ENCODE measurements at regions not wholly inside any gene's neighbourhood (a gene's known extent, or its start where the extent isn't known, plus 50 kb on each side); places are given as distances from the start of the nearest gene placed in this dataset.

GRCh38 chr3:34878488-34878887 lies 760.8 kb upstream of the ARPP21 start:
- H3K27me3 ChIP-seq (replicated peaks in 1 of 2; ENCODE audit: control insufficient read depth in 2 of 2, extremely low read depth in 1 of 2, insufficient read depth in 2 of 2, low read length in 1 of 2): no peaks in the 10 kb centered on the region
- H3K27ac Mint-ChIP-seq: no peak overlapping the region
- WGBS (ENCODE audit: insufficient coverage): no CpG with 5 or more reads among the region's 1 CpG
- no peaks in the 10 kb centered on the region for H3K27me3 Mint-ChIP-seq
- ChIA-PET POLR2A (no interaction called here), CTCF (no interaction called here)
- H3K36me3 Mint-ChIP-seq: no peaks in the 10 kb centered on the region
- no peak overlapping the region for H3K4me3 Mint-ChIP-seq
- no peaks in the 10 kb centered on the region for H3K9me3 ChIP-seq
- H3K36me3 ChIP-seq (ENCODE audit: control insufficient read depth in 2 of 2, extremely low read depth in 1 of 2, insufficient read depth in 1 of 2, low read length in 1 of 2): no peaks in the 10 kb centered on the region
- H3K4me3 ChIP-seq (ENCODE audit: control insufficient read depth in 1 of 2, extremely low read depth in 1 of 2, low read length in 1 of 2): no peak overlapping the region
- peaks cover 0 to 2% (median 0%) of the 10 kb centered on the region in 3 donors for H3K9me3 Mint-ChIP-seq
- H3K4me1 ChIP-seq (ENCODE audit: control insufficient read depth in 1 of 2, extremely low read depth in 1 of 2, insufficient read depth in 2 of 2, low read length in 2 of 2): no peaks in the 10 kb centered on the region
- DNase-seq (no peak), ATAC-seq (replicated peaks in 1 of 4) (no peak)
- H3K27ac ChIP-seq (ENCODE audit: low read length): no peak overlapping the region
- H3K4me1 Mint-ChIP-seq: no peaks in the 10 kb centered on the region

- no peaks in the 10 kb centered on the region for H3K36me3 Mint-ChIP-seq
- Histone ChIP-seq H3K4me1 (ENCODE audit: control insufficient read depth in 1 of 2, extremely low read depth in 1 of 2, insufficient read depth in 2 of 2, low read length in 2 of 2) (no peaks in the 10 kb centered on the region), H3K27ac (ENCODE audit: low read length) (no peak overlapping the region), H3K9me3 (no peaks in the 10 kb centered on the region), H3K27me3 (replicated peaks in 1 of 2; ENCODE audit: control insufficient read depth in 2 of 2, extremely low read depth in 1 of 2, insufficient read depth in 2 of 2, low read length in 1 of 2) (no peaks in the 10 kb centered on the region), H3K4me3 (ENCODE audit: control insufficient read depth in 1 of 2, extremely low read depth in 1 of 2, low read length in 1 of 2) (no peak overlapping the region), H3K36me3 (ENCODE audit: control insufficient read depth in 2 of 2, extremely low read depth in 1 of 2, insufficient read depth in 1 of 2, low read length in 1 of 2) (no peaks in the 10 kb centered on the region)
- no peak overlapping the region for H3K4me3 Mint-ChIP-seq
- H3K4me1 Mint-ChIP-seq: no peaks in the 10 kb centered on the region
- no peak overlapping the region for H3K27ac Mint-ChIP-seq
- DNase-seq (no peak), ATAC-seq (replicated peaks in 1 of 4) (no peak)
- CTCF ChIA-PET: no interaction called here
- POLR2A ChIA-PET: interaction anchor here in 1 of 2 donors (0.5 kb wide), 1 partner anchor 10 kb away, joined by 6 read pairs; no protein-coding TSS in a partner anchor
- no CpG with 5 or more reads among the region's 1 CpG for WGBS (ENCODE audit: insufficient coverage)
- no peaks in the 10 kb centered on the region for H3K27me3 Mint-ChIP-seq
- no peaks in the 10 kb centered on the region for H3K9me3 Mint-ChIP-seq
Observed at GRCh38 chr3:34881026-34881425, 758.3 kb upstream of the ARPP21 start.

DNA sequence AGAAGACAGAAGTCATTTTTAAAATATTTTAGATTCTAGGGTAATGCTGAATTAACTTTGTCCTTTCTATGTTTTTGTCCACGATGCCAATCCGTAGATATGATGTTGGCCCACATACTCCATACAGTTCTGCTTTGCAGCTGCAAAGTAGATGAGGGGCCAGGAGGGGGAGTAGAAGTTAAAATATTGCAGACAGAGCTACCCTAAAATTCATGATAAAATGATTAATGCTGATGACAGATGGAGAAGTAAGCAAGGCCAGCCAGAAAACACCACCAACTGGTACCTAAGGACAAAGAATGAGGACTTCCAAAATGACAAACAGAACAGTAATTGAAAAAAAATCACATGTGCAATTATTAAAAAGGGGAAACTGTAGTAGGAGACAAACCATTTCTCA lies 756.6 kb upstream of the ARPP21 start:
- Mint-ChIP-seq H3K4me3 (no peak overlapping the region), H3K4me1 (no peaks in the 10 kb centered on the region)
- POLR2A ChIA-PET: no interaction called here

DNA sequence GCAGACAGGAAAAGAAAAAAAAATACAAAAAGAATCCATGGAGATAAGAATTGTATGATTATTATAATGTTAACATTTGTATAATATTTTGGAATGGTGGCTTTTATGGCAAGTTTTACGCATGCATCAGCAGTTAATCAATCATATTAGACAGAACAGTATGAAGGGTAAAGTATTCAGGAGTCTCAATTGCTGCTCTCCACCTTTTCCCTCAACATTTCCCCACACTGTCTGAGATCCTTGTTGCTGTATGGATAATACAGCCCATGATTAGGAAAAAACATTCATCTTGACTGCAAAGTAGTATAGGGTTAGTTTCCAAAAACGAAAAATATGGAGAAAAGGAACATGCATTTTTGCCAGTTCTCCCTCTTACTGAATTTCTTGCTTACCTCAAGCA lies 755.3 kb upstream of the ARPP21 start:
- Mint-ChIP-seq H3K36me3 (no peaks in the 10 kb centered on the region), H3K9me3 (peaks cover 0 to under 1% (median 0%) of the 10 kb centered on the region in 3 donors), H3K4me3 (no peak overlapping the region), H3K27ac (no peak overlapping the region), H3K4me1 (no peaks in the 10 kb centered on the region), H3K27me3 (no peaks in the 10 kb centered on the region)
- Histone ChIP-seq H3K9me3 (no peaks in the 10 kb centered on the region), H3K36me3 (ENCODE audit: control insufficient read depth in 2 of 2, extremely low read depth in 1 of 2, insufficient read depth in 1 of 2, low read length in 1 of 2) (no peaks in the 10 kb centered on the region), H3K4me1 (ENCODE audit: control insufficient read depth in 1 of 2, extremely low read depth in 1 of 2, insufficient read depth in 2 of 2, low read length in 2 of 2) (no peaks in the 10 kb centered on the region), H3K4me3 (ENCODE audit: control insufficient read depth in 1 of 2, extremely low read depth in 1 of 2, low read length in 1 of 2) (no peak overlapping the region), H3K27me3 (replicated peaks in 1 of 2; ENCODE audit: control insufficient read depth in 2 of 2, extremely low read depth in 1 of 2, insufficient read depth in 2 of 2, low read length in 1 of 2) (no peaks in the 10 kb centered on the region), H3K27ac (ENCODE audit: low read length) (no peak overlapping the region)
- WGBS (ENCODE audit: insufficient coverage): no CpG with 5 or more reads among the region's 2 CpGs
- ATAC-seq (replicated peaks in 1 of 4): no peak
- ChIA-PET POLR2A (no interaction called here), CTCF (no interaction called here)
- DNase-seq: no peak

More for the DNA sequence above, 756.6 kb upstream of the ARPP21 start:
- Histone ChIP-seq H3K4me1 (ENCODE audit: control insufficient read depth in 1 of 2, extremely low read depth in 1 of 2, insufficient read depth in 2 of 2, low read length in 2 of 2) (no peaks in the 10 kb centered on the region), H3K27ac (ENCODE audit: low read length) (no peak overlapping the region), H3K27me3 (replicated peaks in 1 of 2; ENCODE audit: control insufficient read depth in 2 of 2, extremely low read depth in 1 of 2, insufficient read depth in 2 of 2, low read length in 1 of 2) (no peaks in the 10 kb centered on the region), H3K36me3 (ENCODE audit: control insufficient read depth in 2 of 2, extremely low read depth in 1 of 2, insufficient read depth in 1 of 2, low read length in 1 of 2) (no peaks in the 10 kb centered on the region), H3K9me3 (no peaks in the 10 kb centered on the region), H3K4me3 (ENCODE audit: control insufficient read depth in 1 of 2, extremely low read depth in 1 of 2, low read length in 1 of 2) (no peak overlapping the region)
- Mint-ChIP-seq H3K36me3 (no peaks in the 10 kb centered on the region), H3K27ac (no peak overlapping the region), H3K27me3 (no peaks in the 10 kb centered on the region), H3K9me3 (no peaks in the 10 kb centered on the region)
- ATAC-seq (replicated peaks in 1 of 4) (no peak), DNase-seq (no peak)
- CTCF ChIA-PET: no interaction called here
- WGBS (ENCODE audit: insufficient coverage): no CpG with 5 or more reads among the region's 2 CpGs

GRCh38 chr3:34886443-34886842 lies 752.9 kb upstream of the ARPP21 start:
- no peak for DNase-seq
- no peak for ATAC-seq (replicated peaks in 1 of 4)
- Mint-ChIP-seq H3K9me3 (peaks cover 0 to 4% (median 1%) of the 10 kb centered on the region in 3 donors), H3K4me1 (no peaks in the 10 kb centered on the region), H3K27ac (no peak overlapping the region), H3K27me3 (no peaks in the 10 kb centered on the region), H3K36me3 (no peaks in the 10 kb centered on the region), H3K4me3 (no peak overlapping the region)
- 70% methylated on average over 2 of the region's 4 CpGs for WGBS (ENCODE audit: insufficient coverage)
- Histone ChIP-seq H3K36me3 (ENCODE audit: control insufficient read depth in 2 of 2, extremely low read depth in 1 of 2, insufficient read depth in 1 of 2, low read length in 1 of 2) (no peaks in the 10 kb centered on the region), H3K27ac (ENCODE audit: low read length) (no peak overlapping the region), H3K4me1 (ENCODE audit: control insufficient read depth in 1 of 2, extremely low read depth in 1 of 2, insufficient read depth in 2 of 2, low read length in 2 of 2) (no peaks in the 10 kb centered on the region), H3K9me3 (no peaks in the 10 kb centered on the region), H3K4me3 (ENCODE audit: control insufficient read depth in 1 of 2, extremely low read depth in 1 of 2, low read length in 1 of 2) (no peak overlapping the region), H3K27me3 (replicated peaks in 1 of 2; ENCODE audit: control insufficient read depth in 2 of 2, extremely low read depth in 1 of 2, insufficient read depth in 2 of 2, low read length in 1 of 2) (no peaks in the 10 kb centered on the region)
- POLR2A ChIA-PET: no interaction called here
- CTCF ChIA-PET: no interaction called here

GRCh38 chr3:34889641-34890040 lies 749.7 kb upstream of the ARPP21 start:
- no peaks in the 10 kb centered on the region for H3K36me3 ChIP-seq (ENCODE audit: control insufficient read depth in 2 of 2, extremely low read depth in 1 of 2, insufficient read depth in 1 of 2, low read length in 1 of 2)
- no peak overlapping the region for H3K27ac ChIP-seq (ENCODE audit: low read length)
- CTCF ChIA-PET: interaction anchor here in 1 of 2 donors (0.6 kb wide), 1 partner anchor 1010 kb away, joined by 3 read pairs; no protein-coding TSS in a partner anchor
- no peak overlapping the region for H3K4me3 ChIP-seq (ENCODE audit: control insufficient read depth in 1 of 2, extremely low read depth in 1 of 2, low read length in 1 of 2)
- WGBS (ENCODE audit: insufficient coverage): 77% methylated on average over 2 of the region's 2 CpGs
- Mint-ChIP-seq H3K27ac (no peak overlapping the region), H3K4me1 (no peaks in the 10 kb centered on the region), H3K36me3 (no peaks in the 10 kb centered on the region), H3K4me3 (no peak overlapping the region), H3K9me3 (peaks cover 3 to 4% (median 4%) of the 10 kb centered on the region in 3 donors), H3K27me3 (no peaks in the 10 kb centered on the region)
- no peaks in the 10 kb centered on the region for H3K9me3 ChIP-seq
- no peak for DNase-seq
- no peaks in the 10 kb centered on the region for H3K4me1 ChIP-seq (ENCODE audit: control insufficient read depth in 1 of 2, extremely low read depth in 1 of 2, insufficient read depth in 2 of 2, low read length in 2 of 2)
- POLR2A ChIA-PET: no interaction called here
- no peak for ATAC-seq (replicated peaks in 1 of 4)
- no peaks in the 10 kb centered on the region for H3K27me3 ChIP-seq (replicated peaks in 1 of 2; ENCODE audit: control insufficient read depth in 2 of 2, extremely low read depth in 1 of 2, insufficient read depth in 2 of 2, low read length in 1 of 2)

DNA sequence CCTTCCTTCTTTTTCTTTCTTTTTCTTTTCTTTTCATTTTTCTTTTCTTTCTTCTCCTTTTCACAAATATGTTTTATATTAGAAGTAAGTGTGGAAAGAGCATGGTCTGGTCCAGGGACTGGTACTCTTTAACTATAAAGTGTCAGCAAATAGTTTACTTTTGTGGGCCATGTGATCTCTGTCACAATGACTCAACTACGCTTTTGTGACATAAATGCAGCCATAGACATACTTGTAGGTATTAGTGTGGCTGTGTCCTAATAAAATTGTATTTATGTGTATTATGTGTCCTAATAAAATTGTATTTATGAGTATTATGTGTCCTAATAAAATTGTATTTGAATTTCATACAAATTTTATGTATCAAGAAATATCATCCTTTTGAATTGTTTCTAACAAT lies 749.1 kb upstream of the ARPP21 start:
- H3K9me3 Mint-ChIP-seq: peaks cover 4 to 8% (median 6%) of the 10 kb centered on the region in 3 donors
- H3K27me3 Mint-ChIP-seq: no peaks in the 10 kb centered on the region
- no peak for DNase-seq
- H3K4me3 Mint-ChIP-seq: no peak overlapping the region
- no peaks in the 10 kb centered on the region for H3K4me1 Mint-ChIP-seq
- H3K27ac ChIP-seq (ENCODE audit: low read length): no peak overlapping the region
- POLR2A ChIA-PET: no interaction called here
- CTCF ChIA-PET: interaction anchor here in 1 of 2 donors (0.6 kb wide), 1 partner anchor 1011 kb away, joined by 3 read pairs; no protein-coding TSS in a partner anchor
- H3K27me3 ChIP-seq (replicated peaks in 1 of 2; ENCODE audit: control insufficient read depth in 2 of 2, extremely low read depth in 1 of 2, insufficient read depth in 2 of 2, low read length in 1 of 2): no peaks in the 10 kb centered on the region
- no CpG with 5 or more reads among the region's 1 CpG for WGBS (ENCODE audit: insufficient coverage)
- no peak overlapping the region for H3K27ac Mint-ChIP-seq
- no peak for ATAC-seq (replicated peaks in 1 of 4)
- H3K36me3 Mint-ChIP-seq: no peaks in the 10 kb centered on the region
- H3K4me1 ChIP-seq (ENCODE audit: control insufficient read depth in 1 of 2, extremely low read depth in 1 of 2, insufficient read depth in 2 of 2, low read length in 2 of 2): no peaks in the 10 kb centered on the region
- H3K9me3 ChIP-seq: no peaks in the 10 kb centered on the region
- H3K4me3 ChIP-seq (ENCODE audit: control insufficient read depth in 1 of 2, extremely low read depth in 1 of 2, low read length in 1 of 2): no peak overlapping the region
- H3K36me3 ChIP-seq (ENCODE audit: control insufficient read depth in 2 of 2, extremely low read depth in 1 of 2, insufficient read depth in 1 of 2, low read length in 1 of 2): no peaks in the 10 kb centered on the region
